RWPE1 (cell line): ENCODE measurements at regions not wholly inside any gene's neighbourhood (a gene's known extent, or its start where the extent isn't known, plus 50 kb on each side); places are given as distances from the start of the nearest gene placed in this dataset.

Experiments
- CTCF ChIA-PET: fragments of 350-600 bp; sonication (Branson Sonifier 250); formaldehyde crosslinking; extraction: SDS; loops from one replicate; lab custom pipeline; 2021; lab: Yijun Ruan, JAX
- POLR2A ChIA-PET: fragments of 400-600 bp; formaldehyde crosslinking; extraction: SDS; loops from one replicate; lab custom pipeline; 2020; ENCODE audit warnings: antibody characterized with exemption; ENCODE audit not compliant: low non-redundant PET; lab: Yijun Ruan, JAX
- DNase-seq: peaks from one replicate; pipeline ENCODE4 v3.0.0; 2012; ENCODE audit warnings: low spot score
- H3K27ac ChIP-seq: fragments of 450-650 bp; 2 replicates; pipeline ENCODE4 v1.5.1; 2017
- CTCF ChIP-seq: fragments of 450-650 bp; conservative IDR thresholded peaks from 2 replicates; pipeline ENCODE4 v1.5.1; 2017; ENCODE audit warnings: low read depth, mild to moderate bottlenecking

GRCh38 chr4:156638925-156639605 lies 332.5 kb downstream of the PDGFC start:
- no peak for DNase-seq
- POLR2A ChIA-PET, result no interaction called here
- no peak for TF ChIP-seq CTCF
- CTCF ChIA-PET, result no interaction called here
- no peak overlapping the region for H3K27ac ChIP-seq

GRCh38 chr4:156638334-156638733 lies 333.3 kb downstream of the PDGFC start:
- TF ChIP-seq CTCF, result no peak
- CTCF ChIA-PET, result no interaction called here
- no peak overlapping the region for H3K27ac ChIP-seq

GRCh38 chr4:156636381-156636780 lies 335.2 kb downstream of the PDGFC start:
- DNase-seq, result no peak
- ChIA-PET POLR2A (no interaction called here), CTCF (no interaction called here)
- TF ChIP-seq CTCF, result no peak
- no peak overlapping the region for H3K27ac ChIP-seq

More at GRCh38 chr4:156638334-156638733, 333.3 kb downstream of the PDGFC start:
- no peak for DNase-seq
- POLR2A ChIA-PET, result no interaction called here

GRCh38 chr4:156635051-156635450 lies 336.5 kb downstream of the PDGFC start:
- POLR2A ChIA-PET, result no interaction called here
- DNase-seq, result no peak
- H3K27ac ChIP-seq, result no peak overlapping the region
- no peak for TF ChIP-seq CTCF
- CTCF ChIA-PET, result no interaction called here

GRCh38 chr4:156634612-156635011 lies 337.0 kb downstream of the PDGFC start:
- ChIA-PET CTCF (no interaction called here), POLR2A (no interaction called here)
- DNase-seq, result no peak
- no peak for TF ChIP-seq CTCF
- no peak overlapping the region for H3K27ac ChIP-seq

- no peak for TF ChIP-seq CTCF
- no peak overlapping the region for H3K27ac ChIP-seq
- no peak for DNase-seq
- CTCF ChIA-PET, result interaction anchor here (0.6 kb wide), 1 partner anchor 173 kb away, joined by 3 read pairs; no protein-coding TSS in a partner anchor
- POLR2A ChIA-PET, result no interaction called here
Measured at GRCh38 chr4:156633847-156634246, 337.8 kb downstream of the PDGFC start.
